ENCODE measurements at regions not wholly inside any gene's neighbourhood (a gene's known extent, or its start where the extent isn't known, plus 50 kb on each side); places are given as distances from the start of the nearest gene placed in this dataset.

GRCh38 chr11:115774756-115775155, 270.5 kb upstream of the CADM1 start:
- DNase-seq, result no peak

GRCh38 chr11:115769891-115770290, 265.7 kb upstream of the CADM1 start:
- no peak for DNase-seq

DNA sequence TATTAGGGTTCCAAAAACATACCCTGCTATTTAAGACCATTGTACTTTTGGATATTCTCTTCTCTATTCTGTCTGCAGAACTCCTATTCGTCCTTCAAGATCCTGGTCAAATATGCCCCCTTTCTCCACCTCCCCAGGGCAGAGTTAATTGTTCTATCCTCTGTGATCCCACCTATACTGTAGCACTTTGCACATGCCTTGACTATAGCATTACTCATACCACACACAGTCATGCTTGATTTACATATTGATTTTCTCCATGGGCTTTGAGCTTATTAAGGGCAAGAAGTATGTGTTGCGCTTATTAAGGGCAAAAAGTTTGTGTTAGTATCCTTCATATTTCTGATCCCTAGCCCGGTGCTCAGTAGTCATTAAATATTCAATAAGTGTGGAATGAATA, 263.7 kb upstream of the CADM1 start:
- DNase-seq, result no peak

DNA sequence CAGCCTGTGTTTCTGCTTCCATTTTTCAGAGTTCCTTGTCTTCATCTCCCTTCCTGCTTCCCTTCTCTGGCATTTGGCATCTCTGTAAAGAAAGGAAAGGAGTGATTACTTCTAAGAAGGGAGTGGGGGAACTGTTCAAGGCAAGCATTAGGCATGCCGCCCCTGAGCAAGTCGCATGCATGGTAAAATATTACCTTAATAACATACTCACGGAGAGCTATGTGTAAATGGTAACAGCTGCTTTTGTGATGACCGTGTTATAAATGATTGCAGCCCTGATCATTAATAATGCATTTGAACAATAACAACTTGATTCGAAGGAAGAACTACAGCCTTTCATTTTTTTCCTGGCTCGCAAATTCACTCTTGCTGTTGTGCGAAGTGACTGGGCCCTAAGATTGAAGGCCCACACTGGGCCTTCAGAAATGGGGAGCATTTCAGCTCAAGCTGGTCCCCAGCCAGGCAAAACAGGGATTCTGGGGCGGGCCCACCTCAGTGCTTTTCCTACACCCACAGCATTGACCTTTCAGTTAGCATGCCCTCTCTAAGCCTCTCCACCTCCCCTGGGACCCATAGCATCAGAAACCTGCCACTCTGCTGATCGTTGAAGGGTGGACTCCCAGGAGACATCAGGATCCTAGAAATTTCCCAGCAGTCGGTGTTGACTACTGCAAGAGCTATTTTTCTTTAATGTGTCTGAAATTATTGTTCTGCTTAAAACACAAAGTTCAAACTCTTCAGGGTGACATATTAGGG, 263.0 kb upstream of the CADM1 start:
- no peak for DNase-seq

- no peak for DNase-seq
Observed at GRCh38 chr11:115766561-115766960, 262.3 kb upstream of the CADM1 start.

GRCh38 chr11:115765803-115766239, 261.6 kb upstream of the CADM1 start:
- DNase-seq, result no peak

- DNase-seq, result no peak
Observed at GRCh38 chr11:115764176-115764575, 260.0 kb upstream of the CADM1 start.

GRCh38 chr11:115761817-115762216, 257.6 kb upstream of the CADM1 start:
- no peak for DNase-seq

- no peak for DNase-seq
Observed at GRCh38 chr11:115761348-115761747, 257.1 kb upstream of the CADM1 start.

DNA sequence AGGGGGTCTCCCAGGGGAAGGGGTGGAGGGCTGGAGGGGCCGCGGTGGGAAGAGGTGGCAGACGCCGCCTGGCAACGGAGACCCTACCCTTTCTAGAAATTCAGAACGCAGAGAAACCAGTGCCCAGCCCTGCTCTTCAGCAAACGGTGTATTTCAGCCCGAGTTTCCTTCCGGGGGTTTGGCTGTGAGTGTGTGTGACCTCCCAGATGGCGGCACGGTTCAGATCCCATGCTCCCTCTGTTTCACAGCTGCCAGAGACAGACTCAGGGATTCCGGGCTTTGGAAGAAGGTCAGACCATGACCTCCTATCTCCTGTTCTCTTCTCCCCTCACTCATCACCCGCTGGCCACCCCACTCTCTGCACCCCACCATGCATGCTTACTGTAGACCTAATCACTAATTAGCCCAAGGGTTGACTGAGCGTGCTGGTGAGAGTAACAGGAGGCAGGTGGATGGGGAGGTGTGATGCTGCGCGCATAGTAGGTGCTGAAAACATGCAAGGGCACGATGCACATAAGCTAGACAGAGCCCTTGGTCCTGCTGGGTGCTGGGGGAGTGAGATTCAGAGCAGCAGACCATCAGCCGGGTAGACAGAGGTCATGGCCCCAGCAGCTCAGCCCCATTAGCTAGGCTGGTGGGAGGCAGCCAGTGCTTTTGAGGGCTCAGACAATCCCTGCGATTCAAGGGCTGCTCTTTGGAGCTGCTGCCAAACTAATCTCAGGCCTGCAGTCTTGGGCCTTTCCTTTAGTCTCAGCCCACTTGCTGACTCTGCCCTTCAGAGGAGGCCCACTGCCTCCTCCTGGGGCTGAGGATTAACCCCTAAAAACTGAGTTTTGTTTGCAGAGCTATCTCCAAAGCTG, 256.5 kb upstream of the CADM1 start:
- DNase-seq, result no peak

DNA sequence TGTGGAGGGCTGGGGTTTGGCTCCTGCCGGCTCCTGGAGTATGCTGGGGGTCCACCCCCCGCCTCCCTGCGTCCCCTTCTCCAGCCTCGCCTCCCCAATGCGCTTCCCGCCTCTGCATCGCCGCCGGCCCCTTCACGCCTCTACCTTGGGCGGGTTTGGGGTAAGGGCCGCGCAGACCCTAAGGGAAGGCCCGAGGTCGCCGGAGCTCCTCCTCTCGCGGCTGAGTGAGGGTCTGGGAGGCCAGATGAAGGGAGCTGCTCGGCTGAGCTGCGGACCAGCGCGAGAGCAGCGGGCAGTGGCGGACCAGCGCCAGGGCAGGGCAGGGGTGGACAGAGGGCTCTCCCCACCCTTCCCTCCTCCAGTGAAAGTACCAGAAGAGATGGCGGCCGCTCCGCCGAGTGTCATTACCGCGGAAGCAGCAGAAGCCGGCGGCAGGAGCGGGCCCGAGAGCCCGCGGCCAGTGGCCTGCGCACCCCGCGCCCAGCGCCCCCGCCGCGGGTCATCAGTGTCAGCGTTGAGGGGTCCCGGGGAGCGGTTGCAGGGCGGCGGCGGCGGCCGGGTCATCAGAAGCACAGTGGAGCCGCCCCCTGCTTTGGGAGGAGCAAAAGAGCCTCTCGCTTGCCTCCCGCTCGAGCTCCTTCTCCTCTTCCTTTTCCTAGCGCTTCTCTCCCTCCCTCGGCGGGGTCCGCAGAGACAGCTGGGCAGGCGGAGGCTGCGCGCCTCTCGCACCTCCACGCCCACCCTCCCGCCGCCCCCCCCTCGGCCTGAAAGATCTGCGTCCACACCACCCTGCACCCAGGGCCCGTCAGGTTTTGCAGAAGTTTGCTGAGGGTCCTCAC, 255.6 kb upstream of the CADM1 start:
- DNase-seq, result no peak

GRCh38 chr11:115758011-115758410, 253.8 kb upstream of the CADM1 start:
- no peak for DNase-seq

DNA sequence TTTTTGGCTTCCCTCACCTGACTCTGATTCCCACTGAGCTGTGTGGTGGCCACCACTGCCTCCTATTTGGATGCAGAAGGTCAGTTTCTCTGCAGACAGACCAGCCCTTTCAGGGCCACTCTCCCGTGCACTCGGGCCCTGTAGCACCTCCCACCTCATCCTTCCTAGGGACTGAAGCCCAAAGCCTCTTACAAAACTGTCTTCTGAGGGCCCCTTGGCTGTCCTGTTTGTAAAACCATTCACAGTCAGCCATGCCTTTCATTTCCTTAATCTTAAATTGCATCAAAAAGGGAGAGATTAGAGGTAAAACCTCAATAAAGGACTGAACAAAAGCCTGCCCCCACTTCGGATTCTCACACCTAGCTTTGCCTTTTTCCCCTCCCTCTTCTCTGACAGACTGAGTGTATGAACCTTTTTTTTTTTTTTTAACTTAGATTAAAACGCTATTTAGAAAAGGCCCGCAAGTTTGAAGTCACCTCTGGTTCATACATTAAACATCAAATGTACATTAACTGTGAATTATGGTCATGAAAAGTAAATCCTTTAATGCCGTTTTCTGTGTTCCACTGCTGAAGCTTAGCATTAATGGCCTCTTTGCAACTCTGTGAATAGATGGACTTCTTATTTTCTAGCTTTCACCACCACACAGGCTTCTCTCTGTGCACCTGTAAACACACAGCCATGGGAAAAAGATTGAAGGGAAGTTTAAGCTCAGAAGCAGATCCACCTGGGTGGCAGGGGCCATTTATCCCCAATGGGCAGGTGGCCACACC, 247.2 kb upstream of the CADM1 start:
- DNase-seq, result no peak

GRCh38 chr11:115745610-115746512, 241.6 kb upstream of the CADM1 start:
- DNase-seq, result no peak

DNA sequence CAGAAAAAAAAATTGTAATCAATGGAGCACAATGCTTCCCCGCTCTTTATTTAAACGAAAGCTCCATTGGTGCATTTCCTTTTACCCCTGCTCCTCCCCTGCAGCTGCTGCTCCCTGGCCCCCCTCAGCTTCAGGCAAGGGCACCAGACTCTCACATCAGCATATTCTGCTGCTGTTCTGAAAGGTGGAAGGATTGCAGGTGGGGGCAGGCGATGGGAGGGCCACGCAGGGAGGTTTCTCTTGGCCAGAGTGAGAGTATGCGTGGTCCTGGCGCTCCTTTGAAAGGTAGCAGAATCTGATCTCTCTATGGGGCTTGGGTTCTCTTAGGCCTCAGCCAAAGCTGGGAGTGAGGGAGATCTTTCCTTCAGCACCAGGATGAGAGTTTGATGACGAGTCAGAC, 240.9 kb upstream of the CADM1 start:
- DNase-seq, result no peak

- no peak for DNase-seq
Observed at GRCh38 chr11:115743719-115744118, 239.5 kb upstream of the CADM1 start.

GRCh38 chr11:115741376-115742107, 237.3 kb upstream of the CADM1 start:
- no peak for DNase-seq

- DNase-seq, result no peak
Observed at GRCh38 chr11:115740324-115740723, 236.1 kb upstream of the CADM1 start.

- DNase-seq, result no peak
Observed at GRCh38 chr11:115739878-115740277, 235.7 kb upstream of the CADM1 start.

DNA sequence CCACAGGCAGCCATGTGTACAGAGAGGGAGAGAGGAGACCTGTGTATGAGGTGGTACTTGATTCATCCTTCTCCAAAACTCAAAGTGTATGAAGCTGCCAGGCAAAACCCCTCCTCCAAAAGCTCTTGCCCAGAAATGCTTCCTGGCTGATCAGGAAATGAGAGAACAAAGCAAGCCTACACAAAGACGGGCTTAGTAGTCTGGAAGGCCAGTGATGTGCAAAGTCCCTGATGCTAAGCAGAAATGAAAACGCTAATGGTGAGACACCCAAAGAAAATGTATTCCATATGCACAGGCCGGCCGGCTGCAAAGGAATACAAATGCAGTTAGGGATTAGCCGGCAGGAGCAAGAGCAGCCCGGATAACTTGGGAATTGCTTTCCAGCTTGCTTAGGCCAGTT, 234.9 kb upstream of the CADM1 start:
- no peak for DNase-seq

DNA sequence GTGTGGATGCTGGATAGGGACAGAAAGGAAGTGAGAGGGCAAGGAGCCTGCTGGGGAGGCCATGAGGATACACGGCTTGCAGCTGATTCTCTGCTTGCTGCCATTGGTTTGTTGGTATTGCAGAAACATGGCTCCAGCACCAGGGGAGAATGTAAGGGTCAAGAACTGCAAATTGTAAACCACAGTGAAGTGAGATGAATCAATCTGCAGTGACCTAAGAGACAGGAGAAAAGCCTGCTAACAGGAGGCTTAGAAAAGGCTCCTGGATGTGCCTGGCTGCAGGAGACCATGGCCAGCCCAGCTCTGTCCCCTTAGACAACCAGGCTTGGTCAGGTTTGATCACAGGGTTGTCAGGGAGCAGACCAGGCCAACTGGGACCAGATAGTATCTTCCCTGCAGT, 233.7 kb upstream of the CADM1 start:
- no peak for DNase-seq
